ENCODE measurements at regions not wholly inside any gene's neighbourhood (a gene's known extent, or its start where the extent isn't known, plus 50 kb on each side); places are given as distances from the start of the nearest gene placed in this dataset.

DNA sequence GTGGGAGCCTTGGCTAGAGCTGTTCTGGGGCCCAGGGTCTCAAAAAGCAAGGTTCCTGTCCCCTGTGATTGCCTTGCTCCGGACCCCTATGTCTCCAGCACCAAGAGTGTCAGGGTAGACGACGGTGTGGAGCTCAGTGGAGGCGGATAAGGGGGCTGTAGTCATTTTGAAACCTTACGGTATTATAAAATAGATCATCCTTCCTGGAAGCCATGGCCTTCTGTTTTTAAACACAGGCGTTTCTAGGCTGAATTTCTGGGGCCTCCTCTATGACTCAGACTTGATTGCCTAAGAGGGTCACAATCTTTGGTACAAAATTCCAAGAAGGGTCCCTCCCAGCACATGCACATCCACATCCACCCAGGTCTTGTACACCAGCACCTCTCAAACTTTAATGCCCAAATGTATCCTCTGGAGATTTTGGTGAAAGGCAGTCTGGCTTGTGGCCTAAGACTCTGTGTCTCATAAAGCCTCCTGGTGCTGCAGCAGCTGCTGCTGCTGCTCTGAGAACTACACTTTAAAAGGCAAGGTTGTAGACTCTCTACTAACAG is 70.5 kb upstream of the XCR1 start:
- DNase-seq, result peak in 2 of 3 donors; percentile 39 to 52
- Histone ChIP-seq H3K4me3 (ENCODE audit: low read length) (no peak overlapping the region), H3K27me3 (ENCODE audit: control insufficient read depth, insufficient read depth) (no peaks in the 10 kb centered on the region), H3K9me3 (ENCODE audit: control insufficient read depth, low read length) (no peaks in the 10 kb centered on the region), H3K27ac (ENCODE audit: low read length) (peak overlapping the region; percentile 94), H3K4me1 (ENCODE audit: control insufficient read depth, insufficient read depth, low read length) (no peaks in the 10 kb centered on the region)
- 57% methylated on average over 6 of the region's 6 CpGs for WGBS
- peak; percentile 87 for ATAC-seq
- intact Hi-C loops (cut with DNase I), result no loop called here

DNA sequence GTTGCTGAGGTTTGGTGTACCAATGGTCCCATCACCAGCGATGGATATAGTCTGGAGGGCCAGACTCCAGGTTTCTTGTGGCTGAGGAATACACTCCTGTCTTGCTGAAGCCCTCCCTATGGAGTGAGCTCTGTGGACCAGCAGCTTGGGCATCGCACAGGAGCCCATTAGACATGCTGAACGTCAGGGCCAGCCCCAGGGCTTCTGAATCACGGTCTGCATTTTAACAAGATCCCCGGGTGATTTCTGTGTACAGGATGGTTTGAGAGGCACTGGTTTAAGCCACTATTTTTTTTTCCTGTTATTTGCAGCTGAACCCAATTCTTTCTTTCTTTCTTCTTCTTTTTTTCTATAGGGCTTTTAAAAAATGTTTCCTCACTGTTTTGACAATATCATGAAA is 69.5 kb upstream of the XCR1 start:
- no peaks in the 10 kb centered on the region for H3K27me3 ChIP-seq (ENCODE audit: control insufficient read depth, insufficient read depth)
- WGBS, result 86% methylated on average over 5 of the region's 5 CpGs
- DNase-seq, result no peak
- no peaks in the 10 kb centered on the region for H3K4me1 ChIP-seq (ENCODE audit: control insufficient read depth, insufficient read depth, low read length)
- no peak overlapping the region for H3K4me3 ChIP-seq (ENCODE audit: low read length)
- no peaks in the 10 kb centered on the region for H3K9me3 ChIP-seq (ENCODE audit: control insufficient read depth, low read length)
- no peak overlapping the region for H3K27ac ChIP-seq (ENCODE audit: low read length)
- intact Hi-C loops (cut with DNase I), result no loop called here
- ATAC-seq, result no peak

DNA sequence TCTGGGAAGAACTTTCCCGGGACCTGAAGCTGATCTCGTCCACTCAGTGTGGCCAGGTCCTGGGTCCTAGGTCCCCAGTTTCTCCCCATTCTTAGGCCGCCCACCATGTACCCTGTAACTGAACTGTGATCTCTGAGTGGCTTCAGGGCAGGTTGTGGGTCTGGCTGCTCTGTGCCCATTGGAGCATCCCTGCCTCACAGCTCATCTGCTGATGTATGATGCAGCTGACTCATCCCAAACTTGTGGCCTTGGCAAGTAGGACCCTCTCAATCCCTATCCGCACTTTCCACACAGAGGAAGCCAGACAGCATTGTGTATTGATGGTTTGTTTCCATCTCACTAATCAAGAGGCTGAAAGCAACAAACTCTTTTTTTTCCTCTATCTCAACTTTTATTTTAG is 69.1 kb upstream of the XCR1 start:
- intact Hi-C loops (cut with DNase I), result no loop called here
- H3K4me3 ChIP-seq (ENCODE audit: low read length), result no peak overlapping the region
- ATAC-seq (no peak), DNase-seq (no peak)
- H3K27me3 ChIP-seq (ENCODE audit: control insufficient read depth, insufficient read depth), result no peaks in the 10 kb centered on the region
- H3K27ac ChIP-seq (ENCODE audit: low read length), result no peak overlapping the region
- H3K9me3 ChIP-seq (ENCODE audit: control insufficient read depth, low read length), result no peaks in the 10 kb centered on the region
- H3K4me1 ChIP-seq (ENCODE audit: control insufficient read depth, insufficient read depth, low read length), result no peaks in the 10 kb centered on the region
- 93% methylated on average over 4 of the region's 4 CpGs for WGBS

DNA sequence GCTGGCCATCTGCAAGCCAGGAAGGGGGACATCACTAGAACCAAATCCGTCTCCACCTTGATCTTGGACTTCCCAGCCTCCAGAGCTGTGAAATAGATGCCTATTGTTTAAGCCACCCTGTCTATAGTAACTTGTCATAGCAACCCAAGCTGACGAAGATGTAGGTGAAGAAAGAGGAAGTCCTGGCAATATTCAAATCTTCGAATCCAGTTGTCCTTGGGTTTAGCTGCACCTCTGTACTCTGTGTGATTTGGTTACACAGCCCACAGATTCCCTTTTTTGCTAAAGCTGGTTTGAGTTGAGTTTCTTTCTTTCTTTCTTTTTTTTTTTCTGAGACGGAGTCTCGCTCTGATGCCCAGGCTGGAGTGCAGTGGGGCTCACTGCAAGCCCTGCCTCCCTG is 68.0 kb upstream of the XCR1 start:
- DNase-seq (no peak), ATAC-seq (no peak)
- Histone ChIP-seq H3K9me3 (ENCODE audit: control insufficient read depth, low read length) (no peaks in the 10 kb centered on the region), H3K4me1 (ENCODE audit: control insufficient read depth, insufficient read depth, low read length) (no peaks in the 10 kb centered on the region), H3K4me3 (ENCODE audit: low read length) (no peak overlapping the region), H3K27ac (ENCODE audit: low read length) (no peak overlapping the region), H3K27me3 (ENCODE audit: control insufficient read depth, insufficient read depth) (no peaks in the 10 kb centered on the region)
- intact Hi-C loops (cut with DNase I), result no loop called here
- 85% methylated on average over 5 of the region's 5 CpGs for WGBS

DNA sequence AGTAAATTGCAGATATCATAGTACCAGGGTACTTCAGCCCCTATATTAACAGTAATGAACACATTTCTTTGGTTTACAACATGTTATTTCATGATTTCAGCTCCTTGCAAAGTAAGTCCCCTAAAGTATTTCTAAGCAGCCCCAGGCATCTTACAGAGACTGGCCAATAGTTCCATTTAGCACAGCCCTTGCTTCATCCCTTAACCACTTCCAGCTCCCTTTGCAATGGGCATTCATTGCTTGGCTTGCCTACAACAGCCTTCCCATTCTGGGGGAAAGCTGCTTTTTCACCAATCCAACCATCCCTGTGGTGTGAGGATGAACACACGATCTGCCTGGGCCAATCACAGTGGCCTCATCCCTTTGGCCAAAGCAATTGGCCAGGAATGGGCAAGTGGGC is 67.2 kb upstream of the XCR1 start:
- no peak overlapping the region for H3K4me3 ChIP-seq (ENCODE audit: low read length)
- no peaks in the 10 kb centered on the region for H3K27me3 ChIP-seq (ENCODE audit: control insufficient read depth, insufficient read depth)
- no peaks in the 10 kb centered on the region for H3K9me3 ChIP-seq (ENCODE audit: control insufficient read depth, low read length)
- intact Hi-C loops (cut with DNase I), result no loop called here
- ATAC-seq (no peak), DNase-seq (no peak)
- H3K27ac ChIP-seq (ENCODE audit: low read length), result no peak overlapping the region
- H3K4me1 ChIP-seq (ENCODE audit: control insufficient read depth, insufficient read depth, low read length), result no peaks in the 10 kb centered on the region
- 70% methylated on average over 1 of the region's 1 CpG for WGBS

DNA sequence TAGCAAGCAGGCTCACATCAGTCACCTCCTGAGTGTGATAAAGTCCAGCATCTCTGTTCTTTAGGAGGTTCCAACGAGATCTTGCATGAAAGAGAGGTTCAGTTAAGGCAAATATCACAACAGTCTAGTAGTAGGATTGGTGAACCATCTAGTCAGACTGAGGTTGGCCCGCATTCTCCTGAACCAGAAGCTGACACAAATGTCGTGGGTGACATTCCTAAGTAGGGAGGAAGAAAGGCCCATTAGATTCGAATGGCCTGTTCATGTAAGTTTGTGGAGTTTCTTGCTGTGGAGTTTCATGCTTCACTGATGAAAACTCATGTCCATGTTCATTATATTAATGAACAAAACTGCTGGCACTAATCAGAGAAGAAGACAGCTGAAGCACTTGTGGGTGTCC is 66.7 kb upstream of the XCR1 start:
- intact Hi-C loops (cut with DNase I), result no loop called here
- Histone ChIP-seq H3K4me1 (ENCODE audit: control insufficient read depth, insufficient read depth, low read length) (no peaks in the 10 kb centered on the region), H3K27me3 (ENCODE audit: control insufficient read depth, insufficient read depth) (no peaks in the 10 kb centered on the region), H3K27ac (ENCODE audit: low read length) (no peak overlapping the region), H3K4me3 (ENCODE audit: low read length) (no peak overlapping the region), H3K9me3 (ENCODE audit: control insufficient read depth, low read length) (no peaks in the 10 kb centered on the region)
- 84% methylated on average over 4 of the region's 4 CpGs for WGBS
- no peak for DNase-seq
- ATAC-seq, result no peak

DNA sequence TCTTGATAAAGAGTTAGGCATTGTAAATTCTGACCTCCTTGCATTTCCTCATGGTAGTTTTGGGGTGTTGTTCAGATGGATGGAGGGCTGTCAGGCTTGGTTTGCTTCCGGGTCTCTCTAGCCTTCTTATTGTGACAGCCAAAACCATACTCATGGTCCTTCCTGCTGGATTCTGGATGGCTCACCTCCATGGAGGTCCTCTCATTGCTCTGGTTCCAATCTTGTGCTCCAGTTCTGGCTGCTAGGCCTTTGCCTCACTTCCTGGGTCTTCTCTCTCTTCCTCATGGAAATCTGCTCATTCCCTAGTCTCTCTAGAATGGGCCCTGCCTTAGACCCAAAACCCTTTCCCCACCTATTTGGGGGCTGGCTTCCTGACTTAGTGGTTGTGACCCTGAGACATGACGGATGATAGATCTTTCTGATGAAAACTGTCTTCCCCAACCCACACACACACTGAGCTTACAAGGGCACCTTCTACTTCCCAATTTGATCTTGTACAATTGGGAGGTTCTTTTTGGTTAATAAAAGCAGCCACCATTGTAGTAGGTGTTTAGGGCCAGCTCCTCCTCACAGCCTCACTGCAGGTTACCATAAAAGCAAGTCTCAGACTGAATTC is 66.2 kb upstream of the XCR1 start:
- Histone ChIP-seq H3K9me3 (ENCODE audit: control insufficient read depth, low read length) (no peaks in the 10 kb centered on the region), H3K27me3 (ENCODE audit: control insufficient read depth, insufficient read depth) (no peaks in the 10 kb centered on the region), H3K4me3 (ENCODE audit: low read length) (no peak overlapping the region), H3K4me1 (ENCODE audit: control insufficient read depth, insufficient read depth, low read length) (no peaks in the 10 kb centered on the region), H3K27ac (ENCODE audit: low read length) (no peak overlapping the region)
- intact Hi-C loops (cut with DNase I), result no loop called here
- no peak for ATAC-seq
- 93% methylated on average over 2 of the region's 2 CpGs for WGBS
- DNase-seq, result no peak

DNA sequence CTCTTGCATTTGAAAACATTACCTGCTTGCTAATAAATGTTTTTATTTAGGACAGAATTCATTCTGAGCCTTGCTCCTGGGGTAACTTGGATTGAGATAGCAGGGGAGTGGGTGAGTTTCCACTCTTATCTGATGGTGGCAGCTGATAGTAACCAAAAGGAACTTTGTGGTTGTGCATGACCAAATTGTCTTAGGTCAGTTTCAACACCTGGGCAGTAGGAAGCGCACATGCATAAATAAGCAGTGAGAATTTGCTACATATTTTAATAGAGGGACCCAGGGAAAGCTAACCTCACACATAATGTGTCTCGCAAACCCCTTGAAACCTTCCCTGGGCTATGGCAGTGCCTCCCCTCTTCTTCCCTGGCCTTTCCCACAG is 65.4 kb upstream of the XCR1 start:
- 89% methylated on average over 2 of the region's 2 CpGs for WGBS
- H3K27me3 ChIP-seq (ENCODE audit: control insufficient read depth, insufficient read depth), result no peaks in the 10 kb centered on the region
- no peaks in the 10 kb centered on the region for H3K4me1 ChIP-seq (ENCODE audit: control insufficient read depth, insufficient read depth, low read length)
- ATAC-seq (no peak), DNase-seq (no peak)
- H3K9me3 ChIP-seq (ENCODE audit: control insufficient read depth, low read length), result no peaks in the 10 kb centered on the region
- intact Hi-C loops (cut with DNase I), result no loop called here
- H3K27ac ChIP-seq (ENCODE audit: low read length), result no peak overlapping the region
- H3K4me3 ChIP-seq (ENCODE audit: low read length), result no peak overlapping the region

DNA sequence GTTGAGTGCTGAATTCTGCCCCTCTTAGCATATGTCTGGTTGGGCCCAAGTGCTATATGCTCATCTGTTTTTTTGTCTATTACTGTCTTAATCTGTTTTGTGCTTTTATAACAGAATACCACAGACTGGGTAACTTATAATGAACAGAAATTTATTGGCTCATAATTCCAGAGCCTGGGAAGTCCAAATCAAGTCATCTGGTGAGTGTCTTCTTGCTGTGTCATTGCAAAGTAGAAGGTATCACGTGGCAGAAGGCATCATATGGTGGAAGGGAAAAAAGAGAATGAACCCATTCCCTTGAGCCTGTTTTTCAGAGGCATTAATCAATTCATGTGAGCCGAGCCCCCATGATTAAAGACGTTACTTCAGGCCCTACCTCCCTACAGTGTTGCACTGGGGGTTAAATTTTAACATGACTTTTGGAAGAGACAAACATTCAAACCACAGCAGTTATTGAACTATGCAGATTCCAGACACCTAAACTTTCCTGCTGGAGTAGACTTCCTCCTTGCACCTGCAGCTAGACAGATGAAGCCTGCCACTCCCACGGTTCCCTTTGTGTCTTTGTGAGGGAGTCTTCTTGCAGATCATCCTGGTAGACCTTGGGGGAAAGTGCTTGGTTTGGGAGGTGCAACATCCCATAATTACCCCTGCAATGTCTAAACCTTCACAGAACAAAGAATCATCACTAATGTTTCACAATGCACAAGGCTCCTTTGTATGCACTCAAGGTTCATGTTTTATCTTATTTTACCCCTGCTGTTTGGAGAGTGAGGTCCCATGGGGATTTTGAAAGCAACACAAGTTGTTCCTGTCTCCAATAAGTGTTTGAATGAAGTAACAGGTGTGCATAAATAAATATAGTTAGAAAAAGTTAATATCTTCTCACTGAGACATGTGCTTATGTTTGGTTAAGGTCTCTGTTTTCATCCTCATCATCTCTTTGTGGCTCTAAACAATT is 64.7 kb upstream of the XCR1 start:
- WGBS, result 67% methylated on average over 4 of the region's 4 CpGs
- H3K27ac ChIP-seq (ENCODE audit: low read length), result no peak overlapping the region

DNA sequence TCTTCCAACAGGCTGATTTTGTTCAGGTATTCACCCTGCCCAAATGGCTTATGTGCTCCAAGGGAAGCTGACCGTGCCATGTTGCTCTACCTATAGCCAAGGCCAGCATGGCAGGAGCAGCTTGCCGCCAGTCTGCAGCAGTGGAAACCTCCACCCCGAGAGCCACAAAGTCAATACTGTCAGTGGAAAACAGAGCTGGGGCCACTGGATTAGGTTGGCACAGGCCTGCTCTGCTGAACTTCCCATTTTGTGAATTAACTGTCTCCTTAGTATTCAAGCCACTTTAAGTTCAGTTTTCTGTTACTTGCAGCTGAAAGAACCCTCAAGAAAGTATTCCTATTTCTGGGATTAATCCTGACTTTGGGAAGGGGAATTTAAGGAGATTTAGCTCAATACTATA is 63.8 kb upstream of the XCR1 start:
- H3K4me1 ChIP-seq (ENCODE audit: control insufficient read depth, insufficient read depth, low read length), result no peaks in the 10 kb centered on the region
- DNase-seq, result no peak

More for the DNA sequence above, 64.7 kb upstream of the XCR1 start:
- DNase-seq, result no peak
- Histone ChIP-seq H3K9me3 (ENCODE audit: control insufficient read depth, low read length) (no peaks in the 10 kb centered on the region), H3K27me3 (ENCODE audit: control insufficient read depth, insufficient read depth) (no peaks in the 10 kb centered on the region), H3K4me1 (ENCODE audit: control insufficient read depth, insufficient read depth, low read length) (no peaks in the 10 kb centered on the region), H3K4me3 (ENCODE audit: low read length) (no peak overlapping the region)
- intact Hi-C loops (cut with DNase I), result no loop called here
- no peak for ATAC-seq

DNA sequence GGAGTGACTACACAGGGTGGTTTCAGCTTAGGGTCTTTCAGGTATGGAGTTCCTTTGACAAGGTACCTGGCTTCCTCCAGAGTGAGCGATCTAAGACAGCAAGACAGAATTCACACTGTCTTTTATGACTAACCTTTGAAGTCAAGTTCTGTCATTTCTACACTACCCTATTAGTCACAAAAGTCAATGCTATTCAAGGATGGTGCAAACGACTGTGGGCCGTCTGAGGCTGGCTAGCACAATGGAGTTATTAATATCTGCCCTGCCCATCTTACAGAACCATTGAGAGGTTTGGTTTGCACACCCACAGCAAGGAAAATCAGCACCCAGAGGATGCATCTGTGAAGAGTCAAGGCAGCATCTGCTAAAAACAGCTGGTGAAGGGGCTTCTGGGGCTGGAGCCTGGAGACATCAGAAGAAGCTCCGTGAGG is 62.9 kb upstream of the XCR1 start:
- H3K9me3 ChIP-seq (ENCODE audit: control insufficient read depth, low read length), result no peaks in the 10 kb centered on the region
- 75% methylated on average over 4 of the region's 4 CpGs for WGBS
- ATAC-seq (no peak), DNase-seq (no peak)
- intact Hi-C loops (cut with DNase I), result no loop called here
- H3K27ac ChIP-seq (ENCODE audit: low read length), result no peak overlapping the region
- peaks cover 2% of the 10 kb centered on the region for H3K4me1 ChIP-seq (ENCODE audit: control insufficient read depth, insufficient read depth, low read length)
- H3K27me3 ChIP-seq (ENCODE audit: control insufficient read depth, insufficient read depth), result no peaks in the 10 kb centered on the region
- H3K4me3 ChIP-seq (ENCODE audit: low read length), result no peak overlapping the region

More for the DNA sequence above, 63.8 kb upstream of the XCR1 start:
- ATAC-seq, result no peak
- WGBS, result 80% methylated on average over 3 of the region's 3 CpGs
- no peak overlapping the region for H3K27ac ChIP-seq (ENCODE audit: low read length)
- no peaks in the 10 kb centered on the region for H3K27me3 ChIP-seq (ENCODE audit: control insufficient read depth, insufficient read depth)
- no peak overlapping the region for H3K4me3 ChIP-seq (ENCODE audit: low read length)
- no peaks in the 10 kb centered on the region for H3K9me3 ChIP-seq (ENCODE audit: control insufficient read depth, low read length)
- intact Hi-C loops (cut with DNase I), result no loop called here

Measured in right cardiac atrium (tissue), 5 donors.